Uterus (tissue), 3 donors: ENCODE measurements at regions not wholly inside any gene's neighbourhood (a gene's known extent, or its start where the extent isn't known, plus 50 kb on each side); places are given as distances from the start of the nearest gene placed in this dataset.

Source experiments
- DNase-seq, 2 donors: peaks; one replicate each; pipeline ENCODE4 v3.0.0-alpha.2; 2019 to 2020
- H3K27ac ChIP-seq, 2 donors: fragments of 200-600 bp; sonication (generic); 1 replicate in 1 of 2; 2 replicates in 1 of 2; pipeline ENCODE4 v1.5.1; 2016 to 2018
- H3K27me3 ChIP-seq, 2 donors: fragments of 200-600 bp; sonication (generic); one replicate each; pipeline ENCODE4 v1.5.1; 2018 to 2019; ENCODE audit warnings: control low read depth in 1 of 2
- H3K36me3 ChIP-seq, 2 donors: fragments of 200-600 bp; sonication (generic); one replicate each; pipeline ENCODE4 v1.5.1; 2019; ENCODE audit warnings: control low read depth in 1 of 2
- H3K4me1 ChIP-seq, 2 donors: fragments of 200-600 bp; sonication (generic); one replicate each; pipeline ENCODE4 v1.5.1; 2018 to 2019; ENCODE audit warnings: control low read depth in 1 of 2
- H3K4me3 ChIP-seq, 2 donors: fragments of 200-600 bp; sonication (generic); 1 replicate in 1 of 2; 2 replicates in 1 of 2; pipeline ENCODE4 v1.5.1; 2018 to 2019; ENCODE audit warnings: mild to moderate bottlenecking in 1 of 2
- H3K9me3 ChIP-seq, 2 donors: fragments of 200-600 bp; sonication (generic); one replicate each; pipeline ENCODE4 v1.5.1; 2019; ENCODE audit warnings: control low read depth in 1 of 2
- CTCF ChIP-seq, 4 experiments: fragments of 200-600 bp in 2 of 4; fragments of 450-650 bp in 2 of 4; sonication (generic) in 2 of 4; IDR thresholded peaks; one replicate each; pipeline ENCODE4 v1.5.1; 2016 to 2019; ENCODE audit warnings: antibody characterized with exemption in 4 of 4, mild to moderate bottlenecking in 2 of 4, moderate library complexity in 1 of 4
- POLR2A ChIP-seq, 2 donors: fragments of 450-650 bp; IDR thresholded peaks; one replicate each; pipeline ENCODE4 v1.6.1; 2016; ENCODE audit warnings: antibody characterized with exemption in 2 of 2, mild to moderate bottlenecking in 1 of 2, moderate library complexity in 1 of 2
- intact Hi-C: fragments of 100-400 bp; cut with DNase I; formaldehyde crosslinking; loops from one replicate; pipeline ENCODE4 v1.15.1; 2023; ENCODE audit warnings: low total_unique reads
- donor health status: DM: yes; HTN: yes; CAD: no.

GRCh38 chr20:6506906-6507305 lies 260.6 kb upstream of the BMP2 start:
- TF ChIP-seq CTCF (IDR thresholded peaks at IDR 0.05) (no peak), POLR2A (IDR thresholded peaks at IDR 0.05) (no peak)
- H3K27me3 ChIP-seq, result no peaks in the 10 kb centered on the region
- no peak for DNase-seq
- no peaks in the 10 kb centered on the region for H3K36me3 ChIP-seq
- no peak overlapping the region for H3K4me3 ChIP-seq
- no peaks in the 10 kb centered on the region for H3K4me1 ChIP-seq
- H3K9me3 ChIP-seq, result no peaks in the 10 kb centered on the region
- intact Hi-C loops, result no loop called here
- H3K27ac ChIP-seq, result no peak overlapping the region

GRCh38 chr20:6504826-6505225 lies 262.7 kb upstream of the BMP2 start:
- Histone ChIP-seq H3K4me3 (no peak overlapping the region), H3K27me3 (no peaks in the 10 kb centered on the region), H3K27ac (no peak overlapping the region), H3K36me3 (no peaks in the 10 kb centered on the region), H3K4me1 (no peaks in the 10 kb centered on the region), H3K9me3 (no peaks in the 10 kb centered on the region)
- DNase-seq, result no peak
- TF ChIP-seq POLR2A (IDR thresholded peaks at IDR 0.05), result no peak
- TF ChIP-seq CTCF (IDR thresholded peaks at IDR 0.05), result no peak
- intact Hi-C loops, result no loop called here

- H3K4me3 ChIP-seq, result no peak overlapping the region
- H3K36me3 ChIP-seq, result no peaks in the 10 kb centered on the region
- TF ChIP-seq CTCF (IDR thresholded peaks at IDR 0.05), result no peak
- TF ChIP-seq POLR2A (IDR thresholded peaks at IDR 0.05), result no peak
- H3K27me3 ChIP-seq, result no peaks in the 10 kb centered on the region
- no peak for DNase-seq
- H3K9me3 ChIP-seq, result no peaks in the 10 kb centered on the region
- intact Hi-C loops, result no loop called here
- H3K27ac ChIP-seq, result no peak overlapping the region
- no peaks in the 10 kb centered on the region for H3K4me1 ChIP-seq
Observed at GRCh38 chr20:6504179-6504578, 263.3 kb upstream of the BMP2 start.

GRCh38 chr20:6502999-6503398 lies 264.5 kb upstream of the BMP2 start:
- H3K9me3 ChIP-seq, result no peaks in the 10 kb centered on the region
- DNase-seq, result no peak
- H3K4me1 ChIP-seq, result no peaks in the 10 kb centered on the region
- intact Hi-C loops, result no loop called here
- no peak overlapping the region for H3K27ac ChIP-seq
- no peak overlapping the region for H3K4me3 ChIP-seq
- TF ChIP-seq POLR2A (IDR thresholded peaks at IDR 0.05) (no peak), CTCF (IDR thresholded peaks at IDR 0.05) (no peak)
- no peaks in the 10 kb centered on the region for H3K36me3 ChIP-seq
- H3K27me3 ChIP-seq, result no peaks in the 10 kb centered on the region

GRCh38 chr20:6502219-6502618 lies 265.3 kb upstream of the BMP2 start:
- intact Hi-C loops, result no loop called here

More at GRCh38 chr20:6502219-6502618, 265.3 kb upstream of the BMP2 start:
- no peak overlapping the region for H3K27ac ChIP-seq
- DNase-seq, result no peak
- no peaks in the 10 kb centered on the region for H3K27me3 ChIP-seq
- no peak overlapping the region for H3K4me3 ChIP-seq
- no peaks in the 10 kb centered on the region for H3K36me3 ChIP-seq
- TF ChIP-seq POLR2A (IDR thresholded peaks at IDR 0.05) (no peak), CTCF (IDR thresholded peaks at IDR 0.05) (no peak)
- H3K9me3 ChIP-seq, result no peaks in the 10 kb centered on the region
- no peaks in the 10 kb centered on the region for H3K4me1 ChIP-seq
